Vagina (tissue), 2 donors: ENCODE measurements at regions not wholly inside any gene's neighbourhood (a gene's known extent, or its start where the extent isn't known, plus 50 kb on each side); places are given as distances from the start of the nearest gene placed in this dataset.

Source experiments
- DNase-seq, 2 donors: peaks; one replicate each; pipeline ENCODE4 v3.0.0-alpha.2; 2017; ENCODE audit errors: extremely low spot score in 2 of 2
- H3K27ac ChIP-seq: fragments of 200-600 bp; sonication (generic); one replicate; pipeline ENCODE4 v1.5.1; 2019
- H3K27me3 ChIP-seq: fragments of 200-600 bp; sonication (generic); one replicate; pipeline ENCODE4 v1.5.1; 2019
- H3K36me3 ChIP-seq, 2 donors: fragments of 200-600 bp; sonication (generic); one replicate each; pipeline ENCODE4 v1.5.1; 2017 to 2019
- H3K4me1 ChIP-seq: fragments of 200-600 bp; sonication (generic); one replicate; pipeline ENCODE4 v1.5.1; 2019
- H3K4me3 ChIP-seq, 2 donors: fragments of 200-600 bp; sonication (generic); 1 replicate in 1 of 2; 2 replicates in 1 of 2; pipeline ENCODE4 v1.5.1; 2016 to 2019
- H3K9me3 ChIP-seq: fragments of 200-600 bp; sonication (generic); one replicate; pipeline ENCODE4 v1.5.1; 2019
- CTCF ChIP-seq, 3 experiments: fragments of 450-650 bp in 2 of 3; fragments of 200-600 bp in 1 of 3; sonication (generic) in 1 of 3; IDR thresholded peaks; one replicate each; pipeline ENCODE4 v1.5.1; 2017 to 2019; ENCODE audit warnings: antibody characterized with exemption in 3 of 3, mild to moderate bottlenecking in 2 of 3, moderate library complexity in 2 of 3
- POLR2A ChIP-seq, 2 donors: fragments of 450-650 bp; IDR thresholded peaks; one replicate each; pipeline ENCODE4 v1.6.1; 2017; ENCODE audit warnings: antibody characterized with exemption in 2 of 2, mild to moderate bottlenecking in 2 of 2, moderate library complexity in 2 of 2
- POLR2AphosphoS5 ChIP-seq, 2 donors: sonication (generic); formaldehyde crosslinking; IDR thresholded peaks; one replicate each; pipeline ENCODE4 v1.9.0; 2017; ENCODE audit warnings: antibody characterized with exemption in 2 of 2, mild to moderate bottlenecking in 2 of 2, low read depth in 1 of 2; ENCODE audit not compliant: insufficient read depth in 1 of 2
- intact Hi-C: fragments of 100-400 bp; cut with DNase I; formaldehyde crosslinking; loops from one replicate; pipeline ENCODE4 v1.15.1; 2023

DNA sequence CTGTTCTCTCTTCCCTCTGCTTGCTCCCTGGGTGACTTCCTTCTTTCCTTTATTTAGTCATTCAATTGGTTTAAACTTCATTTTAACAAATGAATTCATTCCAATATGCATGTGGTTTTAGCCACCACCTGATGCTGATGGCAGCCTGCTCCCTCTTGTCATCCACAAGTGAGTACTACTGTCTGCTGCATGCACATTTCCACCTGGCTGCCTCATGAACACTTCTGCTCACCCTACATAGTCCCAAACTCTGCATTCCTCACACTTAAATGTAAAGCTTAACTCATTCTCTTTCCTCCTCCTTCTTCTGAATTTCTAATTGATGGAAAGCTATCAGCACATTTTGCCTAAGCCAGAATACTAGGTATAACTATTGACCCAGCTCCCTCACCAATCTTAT is 184.7 kb upstream of the ZNF462 start:
- TF ChIP-seq POLR2A (IDR thresholded peaks at IDR 0.05) (no peak), CTCF (IDR thresholded peaks at IDR 0.05) (no peak), POLR2AphosphoS5 (IDR thresholded peaks at IDR 0.05; ENCODE audit: insufficient read depth in 1 of 2, low read depth in 1 of 2) (no peak)
- no peaks in the 10 kb centered on the region for H3K27me3 ChIP-seq
- no peak overlapping the region for H3K4me3 ChIP-seq
- no peak for DNase-seq
- no peak overlapping the region for H3K27ac ChIP-seq
- no peaks in the 10 kb centered on the region for H3K36me3 ChIP-seq
- H3K9me3 ChIP-seq = no peaks in the 10 kb centered on the region
- H3K4me1 ChIP-seq = no peaks in the 10 kb centered on the region
- intact Hi-C loops = no loop called here

- intact Hi-C loops = no loop called here
- Histone ChIP-seq H3K36me3 (no peaks in the 10 kb centered on the region), H3K4me1 (no peaks in the 10 kb centered on the region), H3K9me3 (no peaks in the 10 kb centered on the region), H3K27ac (no peak overlapping the region), H3K4me3 (no peak overlapping the region), H3K27me3 (no peaks in the 10 kb centered on the region)
- no peak for TF ChIP-seq CTCF (IDR thresholded peaks at IDR 0.05)
- TF ChIP-seq POLR2A (IDR thresholded peaks at IDR 0.05) = no peak
- no peak for TF ChIP-seq POLR2AphosphoS5 (IDR thresholded peaks at IDR 0.05; ENCODE audit: insufficient read depth in 1 of 2, low read depth in 1 of 2)
- DNase-seq = no peak
Measured at GRCh38 chr9:106682420-106682819, 180.5 kb upstream of the ZNF462 start.

- Histone ChIP-seq H3K27me3 (no peaks in the 10 kb centered on the region), H3K36me3 (no peaks in the 10 kb centered on the region), H3K4me1 (no peaks in the 10 kb centered on the region), H3K9me3 (no peaks in the 10 kb centered on the region), H3K27ac (no peak overlapping the region), H3K4me3 (no peak overlapping the region)
- no peak for TF ChIP-seq POLR2AphosphoS5 (IDR thresholded peaks at IDR 0.05; ENCODE audit: insufficient read depth in 1 of 2, low read depth in 1 of 2)
- TF ChIP-seq POLR2A (IDR thresholded peaks at IDR 0.05) = no peak
- no peak for TF ChIP-seq CTCF (IDR thresholded peaks at IDR 0.05)
- no peak for DNase-seq
- intact Hi-C loops = no loop called here
Measured at GRCh38 chr9:106683454-106683853, 179.5 kb upstream of the ZNF462 start.

DNA sequence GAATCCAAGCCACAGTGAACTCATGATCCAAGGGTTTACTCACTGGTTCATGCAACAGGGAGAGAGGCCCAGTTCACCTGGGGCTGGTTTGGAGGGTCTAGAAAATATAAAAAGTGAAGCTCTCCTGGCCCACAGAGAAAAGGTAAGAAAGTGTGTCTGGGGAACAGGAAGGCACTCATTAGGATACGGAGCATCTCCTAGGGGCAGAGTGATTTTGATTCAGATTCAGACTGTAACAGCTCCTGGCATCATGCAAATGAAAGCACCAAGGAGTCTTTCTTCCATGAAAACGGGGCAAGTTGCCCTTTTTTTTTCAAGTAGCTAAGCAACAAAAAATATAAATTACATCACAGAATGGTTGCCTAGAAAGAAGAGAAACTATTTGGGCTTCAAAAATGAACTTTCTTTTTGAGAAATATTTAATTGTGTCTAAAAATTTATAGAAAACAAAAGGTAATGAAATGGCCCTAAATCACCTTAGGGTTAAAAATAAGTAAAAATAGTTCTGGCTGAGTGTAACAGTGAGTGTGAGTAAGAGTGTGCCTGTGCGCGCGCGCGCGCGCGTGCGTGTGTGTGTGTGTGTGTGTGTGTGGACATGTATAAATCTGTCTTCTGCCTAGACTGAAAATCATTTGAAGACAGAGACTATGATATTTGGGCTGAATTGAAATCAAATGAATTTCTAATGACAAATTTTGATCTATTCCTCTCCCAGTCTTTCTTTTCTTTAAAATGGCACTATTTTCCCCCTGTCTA is 177.8 kb upstream of the ZNF462 start:
- no peak for DNase-seq
- H3K27ac ChIP-seq = no peak overlapping the region
- TF ChIP-seq CTCF (IDR thresholded peaks at IDR 0.05) (no peak), POLR2A (IDR thresholded peaks at IDR 0.05) (no peak), POLR2AphosphoS5 (IDR thresholded peaks at IDR 0.05; ENCODE audit: insufficient read depth in 1 of 2, low read depth in 1 of 2) (no peak)
- intact Hi-C loops = no loop called here
- H3K9me3 ChIP-seq = no peaks in the 10 kb centered on the region
- H3K36me3 ChIP-seq = no peaks in the 10 kb centered on the region
- no peaks in the 10 kb centered on the region for H3K4me1 ChIP-seq
- H3K4me3 ChIP-seq = no peak overlapping the region
- no peaks in the 10 kb centered on the region for H3K27me3 ChIP-seq

DNA sequence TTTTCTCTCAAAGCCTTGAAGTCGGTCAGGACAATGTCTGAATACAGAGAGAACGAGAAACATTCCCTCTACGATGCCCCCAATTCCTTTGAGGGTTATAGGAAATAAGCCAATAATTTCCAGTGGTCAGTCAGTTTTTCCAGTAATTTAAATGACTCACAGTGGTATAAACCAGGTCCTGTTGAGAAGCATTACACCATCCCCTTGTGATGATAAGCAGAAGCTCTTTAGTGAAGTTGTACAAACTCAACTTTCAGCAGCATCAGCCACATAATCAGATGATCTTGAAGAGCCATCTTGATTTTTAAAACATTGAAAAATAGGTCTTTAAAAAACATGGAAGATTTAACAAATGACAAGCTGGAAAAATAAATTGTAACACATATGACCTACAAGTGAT is 173.9 kb upstream of the ZNF462 start:
- TF ChIP-seq POLR2AphosphoS5 (IDR thresholded peaks at IDR 0.05; ENCODE audit: insufficient read depth in 1 of 2, low read depth in 1 of 2) (no peak), POLR2A (IDR thresholded peaks at IDR 0.05) (no peak), CTCF (IDR thresholded peaks at IDR 0.05) (no peak)
- Histone ChIP-seq H3K27me3 (no peaks in the 10 kb centered on the region), H3K36me3 (no peaks in the 10 kb centered on the region), H3K4me1 (no peaks in the 10 kb centered on the region), H3K4me3 (no peak overlapping the region), H3K27ac (no peak overlapping the region), H3K9me3 (no peaks in the 10 kb centered on the region)
- intact Hi-C loops = no loop called here
- no peak for DNase-seq
